ENCODE measurements at regions not wholly inside any gene's neighbourhood (a gene's known extent, or its start where the extent isn't known, plus 50 kb on each side); places are given as distances from the start of the nearest gene placed in this dataset.

DNA sequence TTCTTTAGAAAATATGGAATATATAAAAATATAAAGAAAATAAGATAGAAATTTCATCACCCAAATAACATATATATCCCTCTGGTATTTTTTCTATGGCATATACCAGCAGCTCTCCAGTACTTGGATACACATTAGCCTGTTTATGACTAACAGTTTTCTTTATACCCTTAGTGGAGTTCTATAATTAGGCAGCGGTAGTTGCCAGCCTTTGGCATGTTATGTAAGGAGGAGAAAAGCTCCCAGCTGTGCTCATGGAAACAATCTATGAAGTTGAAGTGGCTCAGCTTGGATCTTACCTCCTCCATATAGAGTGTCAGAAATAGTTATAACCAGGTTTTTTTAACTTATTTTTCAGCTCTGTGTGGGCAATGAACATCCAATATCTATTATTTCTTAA lies 1636.8 kb downstream of the AMY1C start:
- no peak for TF ChIP-seq EZH2 (IDR thresholded peaks at IDR 0.05; ENCODE audit: borderline replicate concordance, low read depth, low read length, severe bottlenecking)
- TF ChIP-seq, protein P1, sequence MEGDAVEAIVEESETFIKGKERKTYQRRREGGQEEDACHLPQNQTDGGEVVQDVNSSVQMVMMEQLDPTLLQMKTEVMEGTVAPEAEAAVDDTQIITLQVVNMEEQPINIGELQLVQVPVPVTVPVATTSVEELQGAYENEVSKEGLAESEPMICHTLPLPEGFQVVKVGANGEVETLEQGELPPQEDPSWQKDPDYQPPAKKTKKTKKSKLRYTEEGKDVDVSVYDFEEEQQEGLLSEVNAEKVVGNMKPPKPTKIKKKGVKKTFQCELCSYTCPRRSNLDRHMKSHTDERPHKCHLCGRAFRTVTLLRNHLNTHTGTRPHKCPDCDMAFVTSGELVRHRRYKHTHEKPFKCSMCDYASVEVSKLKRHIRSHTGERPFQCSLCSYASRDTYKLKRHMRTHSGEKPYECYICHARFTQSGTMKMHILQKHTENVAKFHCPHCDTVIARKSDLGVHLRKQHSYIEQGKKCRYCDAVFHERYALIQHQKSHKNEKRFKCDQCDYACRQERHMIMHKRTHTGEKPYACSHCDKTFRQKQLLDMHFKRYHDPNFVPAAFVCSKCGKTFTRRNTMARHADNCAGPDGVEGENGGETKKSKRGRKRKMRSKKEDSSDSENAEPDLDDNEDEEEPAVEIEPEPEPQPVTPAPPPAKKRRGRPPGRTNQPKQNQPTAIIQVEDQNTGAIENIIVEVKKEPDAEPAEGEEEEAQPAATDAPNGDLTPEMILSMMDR (IDR thresholded peaks at IDR 0.05; ENCODE audit: borderline replicate concordance, extremely low read depth, low read length, poor library complexity, severe bottlenecking) = no peak
- no peak overlapping the region; the same call in 1 of the 2 replicates for H3K9ac ChIP-seq (ENCODE audit: low read depth, low read length)
- DNase-seq (no peak), ATAC-seq (ENCODE audit: insufficient read depth, low read depth) (no peak)
- H3K4me1 ChIP-seq (ENCODE audit: insufficient read depth, low read length) = peaks cover 26% of the 10 kb centered on the region
- no peaks in the 10 kb centered on the region for H3K79me2 ChIP-seq (ENCODE audit: insufficient read depth, low read length)
- no peak overlapping the region; the same call in 1 of the 2 replicates for H3K27ac ChIP-seq (ENCODE audit: low read length)
- H3K36me3 ChIP-seq (ENCODE audit: insufficient read depth, low read length) = no peaks in the 10 kb centered on the region
- H3K4me3 ChIP-seq (ENCODE audit: low read depth in 1 of 2, low read length in 2 of 2) = no peak overlapping the region
- H3K27me3 ChIP-seq (ENCODE audit: insufficient read depth, low read length, poor library complexity) = no peaks in the 10 kb centered on the region
- H3K4me2 ChIP-seq (ENCODE audit: insufficient read depth, low read length) = no peak overlapping the region
- H3K9me3 ChIP-seq (ENCODE audit: insufficient read depth, low read length, severe bottlenecking) = no peaks in the 10 kb centered on the region
- H4K20me1 ChIP-seq (ENCODE audit: insufficient read depth, low read length) = no peaks in the 10 kb centered on the region
- no peak overlapping the region for H2AFZ ChIP-seq (ENCODE audit: low read depth, low read length)

DNA sequence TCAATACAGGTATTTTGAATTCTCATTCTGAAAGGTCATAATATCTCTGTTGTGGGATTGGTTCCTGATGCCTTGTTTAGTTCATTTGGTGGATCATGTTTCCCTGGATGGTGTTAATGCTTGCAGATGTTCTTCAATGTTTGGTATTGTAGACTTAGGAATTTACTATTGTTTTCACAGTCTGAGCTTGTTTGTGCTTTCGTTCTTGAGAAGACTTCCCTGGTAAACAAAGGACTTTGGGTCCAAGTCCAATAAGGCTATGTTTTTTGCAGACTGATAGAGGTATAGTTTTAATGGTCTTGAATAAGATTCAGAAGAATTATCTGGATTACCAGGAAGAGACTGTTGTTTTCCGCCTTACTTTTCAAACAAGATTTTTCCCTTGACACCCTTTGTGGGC lies 1646.3 kb downstream of the AMY1C start:
- H3K9me3 ChIP-seq (ENCODE audit: insufficient read depth, low read length, severe bottlenecking) = no peaks in the 10 kb centered on the region
- H3K36me3 ChIP-seq (ENCODE audit: insufficient read depth, low read length) = no peaks in the 10 kb centered on the region
- no peak overlapping the region for H3K4me2 ChIP-seq (ENCODE audit: insufficient read depth, low read length)
- DNase-seq (no peak), ATAC-seq (ENCODE audit: insufficient read depth, low read depth) (no peak)
- H4K20me1 ChIP-seq (ENCODE audit: insufficient read depth, low read length) = no peaks in the 10 kb centered on the region
- H3K27me3 ChIP-seq (ENCODE audit: insufficient read depth, low read length, poor library complexity) = no peaks in the 10 kb centered on the region
- no peak overlapping the region for H3K9ac ChIP-seq (ENCODE audit: low read depth, low read length)
- no peak overlapping the region; the same call in 1 of the 2 replicates for H2AFZ ChIP-seq (ENCODE audit: low read depth, low read length)
- TF ChIP-seq, protein P1 (IDR thresholded peaks at IDR 0.05; ENCODE audit: borderline replicate concordance, extremely low read depth, low read length, poor library complexity, severe bottlenecking) = no peak
- no peak overlapping the region for H3K4me3 ChIP-seq (ENCODE audit: low read depth in 1 of 2, low read length in 2 of 2)
- H3K79me2 ChIP-seq (ENCODE audit: insufficient read depth, low read length) = no peaks in the 10 kb centered on the region
- no peaks in the 10 kb centered on the region for H3K4me1 ChIP-seq (ENCODE audit: insufficient read depth, low read length)
- H3K27ac ChIP-seq (ENCODE audit: low read length) = no peak overlapping the region

DNA sequence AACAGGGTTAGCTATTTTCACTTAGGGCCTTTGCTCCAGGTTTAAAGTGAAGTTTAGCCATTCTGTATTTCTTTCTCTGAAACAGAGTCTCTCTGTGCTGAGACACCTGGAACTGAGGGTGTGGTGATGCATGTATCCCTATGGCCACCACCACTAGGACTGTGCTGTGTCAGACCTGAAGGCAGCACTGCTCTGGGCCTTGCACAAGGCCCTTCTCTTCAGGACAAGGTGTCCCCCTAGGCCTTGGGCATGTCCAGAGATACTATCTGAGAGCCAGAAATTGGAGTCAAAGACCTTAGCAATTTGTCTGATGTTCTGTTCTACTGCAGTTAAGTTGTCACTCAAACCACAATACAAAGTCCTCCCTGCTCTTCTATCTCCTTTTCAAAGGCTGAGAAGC lies 1649.2 kb downstream of the AMY1C start:
- Histone ChIP-seq H3K4me2 (ENCODE audit: insufficient read depth, low read length) (no peak overlapping the region), H2AFZ (ENCODE audit: low read depth, low read length) (no peak overlapping the region), H3K79me2 (ENCODE audit: insufficient read depth, low read length) (no peaks in the 10 kb centered on the region), H4K20me1 (ENCODE audit: insufficient read depth, low read length) (no peaks in the 10 kb centered on the region), H3K9ac (ENCODE audit: low read depth, low read length) (no peak overlapping the region), H3K36me3 (ENCODE audit: insufficient read depth, low read length) (no peaks in the 10 kb centered on the region), H3K4me1 (ENCODE audit: insufficient read depth, low read length) (no peaks in the 10 kb centered on the region), H3K27me3 (ENCODE audit: insufficient read depth, low read length, poor library complexity) (no peaks in the 10 kb centered on the region), H3K9me3 (ENCODE audit: insufficient read depth, low read length, severe bottlenecking) (no peaks in the 10 kb centered on the region), H3K27ac (ENCODE audit: low read length) (no peak overlapping the region), H3K4me3 (ENCODE audit: low read depth in 1 of 2, low read length in 2 of 2) (no peak overlapping the region)
- DNase-seq (no peak), ATAC-seq (ENCODE audit: insufficient read depth, low read depth) (no peak)
- TF ChIP-seq EZH2 (IDR thresholded peaks at IDR 0.05; ENCODE audit: borderline replicate concordance, low read depth, low read length, severe bottlenecking) = no peak
- TF ChIP-seq, protein P1 (IDR thresholded peaks at IDR 0.05; ENCODE audit: borderline replicate concordance, extremely low read depth, low read length, poor library complexity, severe bottlenecking) = no peak

GRCh38 chr1:105399716-105400115 lies 1650.0 kb downstream of the AMY1C start:
- H3K9ac ChIP-seq (ENCODE audit: low read depth, low read length) = no peak overlapping the region
- H3K79me2 ChIP-seq (ENCODE audit: insufficient read depth, low read length) = no peaks in the 10 kb centered on the region
- no peaks in the 10 kb centered on the region for H3K4me1 ChIP-seq (ENCODE audit: insufficient read depth, low read length)
- no peak for DNase-seq
- H3K4me3 ChIP-seq (ENCODE audit: low read depth in 1 of 2, low read length in 2 of 2) = no peak overlapping the region
- H2AFZ ChIP-seq (ENCODE audit: low read depth, low read length) = no peak overlapping the region
- H3K27me3 ChIP-seq (ENCODE audit: insufficient read depth, low read length, poor library complexity) = no peaks in the 10 kb centered on the region
- H3K4me2 ChIP-seq (ENCODE audit: insufficient read depth, low read length) = no peak overlapping the region
- no peaks in the 10 kb centered on the region for H3K36me3 ChIP-seq (ENCODE audit: insufficient read depth, low read length)
- no peaks in the 10 kb centered on the region for H3K9me3 ChIP-seq (ENCODE audit: insufficient read depth, low read length, severe bottlenecking)
- no peak overlapping the region for H3K27ac ChIP-seq (ENCODE audit: low read length)
- no peaks in the 10 kb centered on the region for H4K20me1 ChIP-seq (ENCODE audit: insufficient read depth, low read length)
- TF ChIP-seq EZH2 (IDR thresholded peaks at IDR 0.05; ENCODE audit: borderline replicate concordance, low read depth, low read length, severe bottlenecking) = no peak
- TF ChIP-seq, protein P1 (IDR thresholded peaks at IDR 0.05; ENCODE audit: borderline replicate concordance, extremely low read depth, low read length, poor library complexity, severe bottlenecking) = no peak
- ATAC-seq (ENCODE audit: insufficient read depth, low read depth) = no peak
